Stimulated activated CD8-positive, alpha-beta memory T cell treated with anti-CD3 and anti-CD28 coated beads, Interleukin-12 subunit alpha, Interleukin-12 subunit beta, amount 100 ng/mL, for 1 hour (primary cell): ENCODE measurements at regions not wholly inside any gene's neighbourhood (a gene's known extent, or its start where the extent isn't known, plus 50 kb on each side); places are given as distances from the start of the nearest gene placed in this dataset.
"Not testable (repeated sequence)": the region's sequence is repeated elsewhere in the genome, so short reads cannot be mapped to it uniquely, and the experiment has no call there.

Source experiments
- DNase-seq: peaks from one replicate; pipeline ENCODE4 v3.0.0-alpha.2; 2020; ENCODE audit warnings: low read depth

GRCh38 chr22:35183917-35184316 lies 73.4 kb upstream of the HMGXB4 start:
- DNase-seq: no peak

- no peak for DNase-seq
These were observed 70.8 kb upstream of the HMGXB4 start for GRCh38 chr22:35186492-35186891.

- DNase-seq: not testable (repeated sequence)
These were observed 68.4 kb upstream of the HMGXB4 start for GRCh38 chr22:35188930-35189329.

GRCh38 chr22:35189559-35189958 lies 67.7 kb upstream of the HMGXB4 start:
- DNase-seq: no peak

- no peak for DNase-seq
These were observed 65.9 kb upstream of the HMGXB4 start for GRCh38 chr22:35191412-35191811.

GRCh38 chr22:35192129-35192918 lies 65.0 kb upstream of the HMGXB4 start:
- no peak for DNase-seq

GRCh38 chr22:35195226-35195625 lies 62.1 kb upstream of the HMGXB4 start:
- no peak for DNase-seq

- DNase-seq: no peak
These were observed 61.5 kb upstream of the HMGXB4 start for GRCh38 chr22:35195821-35196220.

GRCh38 chr22:35197071-35197470 lies 60.2 kb upstream of the HMGXB4 start:
- DNase-seq: no peak

- no peak for DNase-seq
These were observed 59.4 kb upstream of the HMGXB4 start for GRCh38 chr22:35197886-35198285.

GRCh38 chr22:35198738-35199137 lies 58.6 kb upstream of the HMGXB4 start:
- no peak for DNase-seq

- DNase-seq: no peak
These were observed 54.9 kb upstream of the HMGXB4 start for GRCh38 chr22:35202376-35202775.

GRCh38 chr22:35203583-35203982 lies 53.7 kb upstream of the HMGXB4 start:
- DNase-seq: no peak

GRCh38 chr22:35204807-35205775 lies 52.2 kb upstream of the HMGXB4 start:
- DNase-seq: no peak

- DNase-seq: no peak
These were observed 51.3 kb upstream of the HMGXB4 start for GRCh38 chr22:35205961-35206360.

- no peak for DNase-seq
These were observed 50.4 kb upstream of the HMGXB4 start for GRCh38 chr22:35206889-35207288.
